ENCODE measurements at regions not wholly inside any gene's neighbourhood (a gene's known extent, or its start where the extent isn't known, plus 50 kb on each side); places are given as distances from the start of the nearest gene placed in this dataset.

GRCh38 chr10:4081685-4082111, 296.7 kb upstream of the KLF6 start:
- no peaks in the 10 kb centered on the region for H3K79me2 ChIP-seq (ENCODE audit: insufficient read depth, low read length)
- TF ChIP-seq CTCF (IDR thresholded peaks at IDR 0.05; ENCODE audit: insufficient read depth, low read depth, low read length) (no peak), EZH2 (IDR thresholded peaks at IDR 0.05; ENCODE audit: insufficient read depth, low read length) (no peak)
- Mint-ChIP-seq H3K27me3 (ENCODE audit: low read depth, unreplicated experiment) (no peaks in the 10 kb centered on the region), H3K9me3 (ENCODE audit: unreplicated experiment) (peaks cover 2% of the 10 kb centered on the region), H3K4me3 (ENCODE audit: unreplicated experiment) (no peak overlapping the region), H3K4me1 (ENCODE audit: low read depth, unreplicated experiment) (peaks cover 29% of the 10 kb centered on the region), H3K36me3 (ENCODE audit: low read depth, unreplicated experiment) (no peaks in the 10 kb centered on the region), H3K27ac (ENCODE audit: unreplicated experiment) (peak overlapping the region; percentile 44)
- no peaks in the 10 kb centered on the region for H3K36me3 ChIP-seq (ENCODE audit: insufficient read depth, low read length)
- peak overlapping the region; percentile 37 for H2AFZ ChIP-seq (ENCODE audit: low read depth, low read length)
- H4K20me1 ChIP-seq (ENCODE audit: insufficient read depth, low read length): no peaks in the 10 kb centered on the region
- FAIRE-seq (peak; percentile 65), DNase-seq (ENCODE audit: low read depth) (peak; percentile 64)
- H3K4me1 ChIP-seq (ENCODE audit: insufficient read depth, low read length): peaks cover 4% of the 10 kb centered on the region
- no peak overlapping the region for H3K4me2 ChIP-seq (ENCODE audit: low read length)
- no peak overlapping the region for H3K27ac ChIP-seq (ENCODE audit: low read depth, low read length)
- H3K9me3 ChIP-seq (ENCODE audit: insufficient read depth, low read depth, low read length): no peaks in the 10 kb centered on the region
- H3K9ac ChIP-seq (ENCODE audit: low read length): no peak overlapping the region
- no peak overlapping the region for H3K4me3 ChIP-seq (ENCODE audit: insufficient read depth, low read depth, low read length)
- H3K27me3 ChIP-seq (ENCODE audit: insufficient read depth, low read length): no peaks in the 10 kb centered on the region

GRCh38 chr10:4080225-4080805, 295.3 kb upstream of the KLF6 start:
- Histone ChIP-seq H3K27ac (ENCODE audit: low read depth, low read length) (no peak overlapping the region), H3K79me2 (ENCODE audit: insufficient read depth, low read length) (no peaks in the 10 kb centered on the region), H4K20me1 (ENCODE audit: insufficient read depth, low read length) (no peaks in the 10 kb centered on the region), H3K4me1 (ENCODE audit: insufficient read depth, low read length) (peaks cover 5% of the 10 kb centered on the region), H3K4me3 (ENCODE audit: insufficient read depth, low read depth, low read length) (no peak overlapping the region), H3K4me2 (ENCODE audit: low read length) (no peak overlapping the region), H3K9ac (ENCODE audit: low read length) (no peak overlapping the region), H3K9me3 (ENCODE audit: insufficient read depth, low read depth, low read length) (no peaks in the 10 kb centered on the region), H3K27me3 (ENCODE audit: insufficient read depth, low read length) (no peaks in the 10 kb centered on the region), H2AFZ (ENCODE audit: low read depth, low read length) (no peak overlapping the region), H3K36me3 (ENCODE audit: insufficient read depth, low read length) (no peaks in the 10 kb centered on the region)
- Mint-ChIP-seq H3K9me3 (ENCODE audit: unreplicated experiment) (peaks cover 3% of the 10 kb centered on the region), H3K4me3 (ENCODE audit: unreplicated experiment) (no peak overlapping the region), H3K27me3 (ENCODE audit: low read depth, unreplicated experiment) (no peaks in the 10 kb centered on the region), H3K36me3 (ENCODE audit: low read depth, unreplicated experiment) (no peaks in the 10 kb centered on the region), H3K27ac (ENCODE audit: unreplicated experiment) (peak overlapping the region; percentile 7), H3K4me1 (ENCODE audit: low read depth, unreplicated experiment) (peaks cover 24% of the 10 kb centered on the region)
- FAIRE-seq (no peak), DNase-seq (ENCODE audit: low read depth) (no peak)
- TF ChIP-seq CTCF (IDR thresholded peaks at IDR 0.05; ENCODE audit: insufficient read depth, low read depth, low read length) (no peak), EZH2 (IDR thresholded peaks at IDR 0.05; ENCODE audit: insufficient read depth, low read length) (no peak)

GRCh38 chr10:4079803-4080202, 294.8 kb upstream of the KLF6 start:
- Mint-ChIP-seq H3K27ac (ENCODE audit: unreplicated experiment) (no peak overlapping the region), H3K4me1 (ENCODE audit: low read depth, unreplicated experiment) (peaks cover 29% of the 10 kb centered on the region)
- H2AFZ ChIP-seq (ENCODE audit: low read depth, low read length): no peak overlapping the region

More at GRCh38 chr10:4079803-4080202, 294.8 kb upstream of the KLF6 start:
- Mint-ChIP-seq H3K4me3 (ENCODE audit: unreplicated experiment) (no peak overlapping the region), H3K27me3 (ENCODE audit: low read depth, unreplicated experiment) (no peaks in the 10 kb centered on the region), H3K9me3 (ENCODE audit: unreplicated experiment) (peaks cover 3% of the 10 kb centered on the region), H3K36me3 (ENCODE audit: low read depth, unreplicated experiment) (no peaks in the 10 kb centered on the region)
- Histone ChIP-seq H3K4me1 (ENCODE audit: insufficient read depth, low read length) (peaks cover 10% of the 10 kb centered on the region), H3K9ac (ENCODE audit: low read length) (no peak overlapping the region), H3K9me3 (ENCODE audit: insufficient read depth, low read depth, low read length) (no peaks in the 10 kb centered on the region), H3K27me3 (ENCODE audit: insufficient read depth, low read length) (no peaks in the 10 kb centered on the region), H3K79me2 (ENCODE audit: insufficient read depth, low read length) (no peaks in the 10 kb centered on the region), H3K36me3 (ENCODE audit: insufficient read depth, low read length) (no peaks in the 10 kb centered on the region), H4K20me1 (ENCODE audit: insufficient read depth, low read length) (no peaks in the 10 kb centered on the region), H3K4me2 (ENCODE audit: low read length) (no peak overlapping the region), H3K4me3 (ENCODE audit: insufficient read depth, low read depth, low read length) (no peak overlapping the region), H3K27ac (ENCODE audit: low read depth, low read length) (no peak overlapping the region)
- FAIRE-seq: no peak
- no peak for TF ChIP-seq EZH2 (IDR thresholded peaks at IDR 0.05; ENCODE audit: insufficient read depth, low read length)
- no peak for TF ChIP-seq CTCF (IDR thresholded peaks at IDR 0.05; ENCODE audit: insufficient read depth, low read depth, low read length)
- DNase-seq (ENCODE audit: low read depth): no peak
